HG03342 (cell line): ENCODE measurements at regions not wholly inside any gene's neighbourhood (a gene's known extent, or its start where the extent isn't known, plus 50 kb on each side); places are given as distances from the start of the nearest gene placed in this dataset.

Experiments
- ATAC-seq: cut with Tn5 transposase; IDR thresholded peaks from one replicate; pipeline ENCODE4 v1.9.1; 2021; ENCODE audit warnings: mild to moderate bottlenecking, moderate library complexity; ENCODE audit not compliant: unreplicated experiment

DNA sequence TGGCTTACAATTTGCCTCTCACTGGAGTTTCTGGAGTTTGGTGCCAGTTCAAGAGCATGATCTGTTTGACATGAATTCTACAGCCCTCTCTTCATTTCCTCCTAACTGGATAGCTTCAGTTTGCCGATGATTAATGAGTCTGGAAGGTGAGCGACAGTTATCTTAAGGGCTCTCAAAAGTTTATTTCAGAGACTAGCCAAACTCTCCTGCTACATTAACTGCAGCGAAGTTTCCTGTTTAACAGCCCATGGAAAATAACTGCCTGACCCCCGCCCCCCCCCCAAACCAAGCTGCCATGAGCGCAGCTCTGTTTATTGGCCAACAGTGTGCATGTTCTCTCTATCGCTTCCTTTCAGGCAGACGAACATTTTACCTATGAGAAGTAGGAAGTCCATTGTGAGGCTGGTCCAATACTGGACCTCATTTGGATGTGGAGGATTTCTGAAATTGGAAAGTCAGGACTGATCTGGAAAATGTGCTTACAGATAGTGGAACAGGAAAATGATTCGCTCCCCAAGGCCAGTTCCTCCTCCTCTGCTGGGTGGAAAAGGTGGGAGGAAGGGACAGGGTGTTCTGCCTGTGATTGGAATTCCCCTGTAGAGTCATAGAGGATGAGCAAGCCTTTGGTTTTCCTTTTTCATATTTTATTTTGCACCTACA is 522.2 kb upstream of the JAG1 start:
- ATAC-seq = no peak

DNA sequence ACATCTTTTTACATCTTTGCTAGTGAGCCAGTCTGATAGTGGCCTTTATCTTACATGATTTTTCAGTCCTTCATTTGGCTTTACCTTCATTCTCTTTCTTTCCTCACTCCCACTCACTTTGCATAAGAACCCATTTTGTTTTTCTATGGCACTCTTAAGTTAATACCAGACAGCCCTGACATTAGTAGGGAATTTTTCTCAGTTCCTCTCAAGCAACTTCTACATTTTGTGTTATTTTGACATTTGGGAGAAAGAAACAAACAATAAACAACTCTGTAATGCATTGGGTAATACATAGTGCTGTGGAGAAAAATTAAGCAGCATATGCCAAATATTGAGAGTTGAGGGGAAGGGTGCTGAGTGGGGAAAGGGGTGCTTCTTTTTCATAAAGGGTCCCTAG is 524.1 kb upstream of the JAG1 start:
- ATAC-seq = no peak

DNA sequence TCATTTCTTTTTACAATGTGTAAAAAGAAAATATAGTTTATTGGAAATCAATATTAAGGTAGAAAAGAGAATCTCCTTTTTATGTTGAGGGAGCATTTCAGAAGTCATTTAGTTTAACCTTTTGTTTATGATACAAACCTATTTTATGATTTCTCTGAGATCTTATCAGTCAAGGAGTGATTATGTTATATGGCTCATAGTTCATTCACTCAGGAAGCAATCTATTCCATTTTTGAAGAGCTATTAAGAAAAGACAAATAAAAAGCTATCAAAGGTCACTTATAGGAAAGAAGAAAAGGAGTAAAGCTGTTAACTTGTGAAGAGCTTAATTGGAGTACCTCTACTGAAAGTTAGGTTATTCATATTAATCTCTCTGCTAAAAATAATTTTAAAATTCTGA is 526.6 kb upstream of the JAG1 start:
- ATAC-seq = no peak

DNA sequence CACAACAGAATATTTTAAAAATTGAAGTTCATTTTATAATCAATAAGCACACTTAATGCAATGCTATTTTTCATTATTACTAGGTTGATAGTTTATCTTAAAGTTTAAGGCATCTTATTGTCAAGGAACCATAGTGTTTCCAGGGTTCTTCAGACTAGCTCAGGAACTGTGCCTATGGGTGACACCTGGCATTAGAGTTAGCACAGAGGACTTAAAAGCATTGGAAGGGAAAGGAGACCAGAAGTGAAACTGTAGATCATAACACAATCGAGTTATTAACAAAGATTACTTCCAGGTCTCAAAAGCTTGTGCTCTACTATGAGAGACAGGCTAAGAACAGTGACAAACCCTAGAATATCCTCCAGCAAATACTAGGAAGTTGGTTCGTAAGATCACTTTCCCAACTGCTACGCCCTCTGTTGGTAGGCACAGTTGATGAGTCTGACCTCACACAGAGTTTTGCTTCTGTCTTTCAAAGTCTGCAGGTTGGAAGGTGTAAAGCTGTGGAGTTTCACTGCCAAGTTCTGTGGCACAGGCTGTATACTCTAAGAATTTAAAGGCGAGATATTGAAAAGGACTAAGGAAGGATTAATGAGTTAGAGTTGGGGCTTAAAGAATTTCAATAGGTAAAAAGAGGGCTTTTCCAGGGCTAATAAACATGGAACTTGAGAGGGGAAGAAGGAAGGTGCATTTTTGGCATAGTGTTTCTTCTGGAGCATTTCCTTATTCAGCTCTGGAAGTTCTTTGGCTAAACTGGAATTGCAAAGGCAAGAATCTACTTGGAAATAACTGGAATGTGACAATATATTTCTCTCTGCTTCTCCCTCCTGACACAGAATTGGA is 531.3 kb upstream of the JAG1 start:
- peak; percentile 90 for ATAC-seq

DNA sequence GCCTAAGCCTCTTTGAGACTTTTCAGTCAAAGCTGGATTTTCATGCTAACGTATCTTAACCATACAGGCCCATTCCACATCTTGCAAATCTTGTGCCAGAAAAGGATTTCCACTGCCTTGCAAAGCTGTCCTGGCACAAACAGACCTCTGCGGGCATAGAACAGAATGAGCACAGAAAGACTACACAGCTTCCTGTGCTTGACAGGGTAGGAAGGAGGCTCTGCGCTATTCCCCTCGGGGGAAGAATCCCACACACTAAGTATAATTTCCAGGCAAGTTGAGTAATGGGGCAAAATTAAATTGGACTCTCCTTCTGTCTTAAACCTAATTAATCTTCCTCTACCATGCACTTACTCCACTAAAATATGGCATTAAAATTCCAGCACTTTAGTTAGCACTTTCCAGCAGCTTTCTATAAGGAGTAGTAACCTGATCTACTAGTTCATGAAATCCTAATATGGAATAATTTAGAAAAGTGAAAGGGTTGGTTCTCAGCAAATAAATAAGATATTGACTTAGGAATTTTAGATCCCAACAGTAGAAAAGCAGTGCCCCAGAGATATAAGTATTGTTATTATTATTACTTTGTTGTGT is 532.1 kb upstream of the JAG1 start:
- no peak for ATAC-seq

DNA sequence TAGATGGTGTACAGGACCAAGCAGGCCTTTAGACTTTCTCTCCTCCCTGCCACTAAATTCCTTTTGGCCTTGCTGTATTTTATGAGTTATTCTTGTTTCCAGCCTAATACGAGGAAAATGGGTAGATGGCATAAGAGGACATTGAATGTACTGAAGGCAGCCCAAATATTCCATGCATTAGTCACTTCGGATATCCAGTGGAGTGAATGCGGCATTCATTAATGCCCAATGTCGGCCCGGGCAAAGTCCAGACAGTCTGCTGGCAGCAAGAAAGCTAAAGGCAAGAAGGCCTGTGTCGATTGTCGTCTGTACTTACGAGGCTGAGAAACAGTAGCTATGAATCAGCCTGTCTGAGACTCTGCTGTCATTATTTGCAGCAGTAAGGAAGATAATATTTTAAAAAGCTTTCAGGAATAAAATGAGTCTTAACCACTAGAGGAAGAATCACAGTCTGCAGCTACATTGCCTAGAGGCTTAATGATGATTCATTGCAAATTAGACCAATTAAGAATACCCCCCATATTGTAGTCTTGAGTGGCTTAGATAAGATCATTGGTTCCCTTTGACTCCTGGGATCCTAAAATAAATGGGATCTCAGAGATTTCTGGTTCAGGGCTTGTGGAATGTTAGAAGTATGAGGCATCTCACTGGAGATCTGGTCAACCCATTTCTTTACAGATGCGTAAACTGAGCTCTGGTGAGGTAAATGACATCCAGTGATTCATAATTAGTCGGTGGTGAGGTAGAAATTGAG is 534.1 kb upstream of the JAG1 start:
- ATAC-seq = no peak

DNA sequence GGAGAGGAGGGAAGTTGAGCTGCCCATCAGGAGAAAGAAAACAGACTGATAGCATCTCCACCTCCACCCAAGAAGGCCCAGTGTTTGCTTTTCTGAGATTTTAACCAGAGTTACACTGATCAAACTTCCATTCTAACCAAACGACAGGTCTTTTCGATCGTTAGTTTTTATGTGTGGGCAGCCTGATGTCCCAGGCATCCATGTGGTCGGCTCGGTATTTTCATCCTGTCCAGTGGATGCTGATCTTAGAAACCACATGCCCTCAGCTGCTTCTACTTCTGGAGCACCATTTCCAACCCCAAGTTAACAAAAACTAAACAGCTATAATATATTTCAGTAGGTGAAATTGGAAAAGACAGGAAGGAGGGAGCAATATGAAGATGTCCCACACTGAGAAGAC is 536.8 kb upstream of the JAG1 start:
- ATAC-seq = no peak

DNA sequence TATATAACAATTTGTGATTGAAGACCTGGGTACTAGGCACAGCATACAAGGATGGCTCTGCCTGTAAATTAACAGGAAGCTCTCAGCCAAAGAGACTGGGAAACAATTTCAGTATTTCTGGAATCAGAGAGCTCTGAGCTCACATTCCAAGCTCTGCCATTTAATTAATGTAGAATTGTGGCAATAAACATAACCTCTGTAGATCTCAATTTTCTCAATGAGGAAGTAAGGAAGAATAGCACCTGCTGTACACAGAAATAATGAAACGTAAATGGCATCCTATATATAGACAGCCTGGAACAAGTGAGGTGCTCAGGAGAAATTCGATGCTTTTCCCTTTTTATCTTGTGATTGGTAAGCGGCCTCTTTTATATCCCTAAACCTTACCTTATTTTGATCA is 538.5 kb upstream of the JAG1 start:
- no peak for ATAC-seq

DNA sequence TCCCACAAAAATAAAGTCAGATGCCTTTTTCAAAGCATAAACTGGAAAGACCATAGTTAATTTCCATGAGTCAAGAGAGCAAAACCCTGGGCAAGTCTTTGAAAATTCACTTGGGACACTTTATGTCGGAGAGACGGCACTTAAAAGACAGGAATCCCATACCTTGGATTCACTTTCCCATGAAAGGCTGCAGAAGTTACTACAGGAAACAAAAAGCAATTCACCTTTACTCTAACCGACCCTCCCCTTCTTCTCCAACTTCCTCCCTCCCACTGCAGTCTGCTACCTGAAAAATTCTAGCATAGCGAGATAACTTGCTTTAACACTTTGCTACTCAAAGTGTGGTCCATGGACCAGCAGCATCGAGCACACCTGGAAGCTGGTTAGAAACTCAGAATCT is 539.1 kb upstream of the JAG1 start:
- ATAC-seq = no peak

DNA sequence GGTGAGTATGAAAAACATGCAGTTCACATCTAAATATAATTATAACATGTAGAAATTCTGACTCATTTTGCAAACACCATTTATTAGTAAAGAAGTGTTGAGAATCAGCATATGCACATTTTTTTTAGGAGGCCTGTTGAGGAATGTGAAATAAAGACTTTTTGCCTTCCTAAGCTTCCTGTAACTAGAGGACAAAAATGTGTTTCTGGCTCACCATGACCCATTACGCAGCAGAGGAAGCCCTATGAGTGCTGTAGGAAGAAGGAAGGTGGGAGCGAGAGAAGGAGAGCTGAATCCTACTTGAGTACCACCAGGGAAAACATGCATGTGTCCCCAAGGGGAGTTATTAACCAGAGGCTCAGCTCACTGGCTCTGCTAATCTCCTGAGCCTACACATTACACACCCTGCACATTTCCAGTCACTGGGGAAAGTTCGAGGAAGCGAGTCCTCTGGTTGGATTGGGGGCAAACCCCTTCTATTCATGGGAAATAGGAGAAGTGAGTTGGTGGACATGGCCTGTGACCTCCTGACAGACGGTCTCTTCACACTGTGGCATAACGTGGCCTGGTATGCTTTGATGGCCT is 540.5 kb upstream of the JAG1 start:
- ATAC-seq = no peak

DNA sequence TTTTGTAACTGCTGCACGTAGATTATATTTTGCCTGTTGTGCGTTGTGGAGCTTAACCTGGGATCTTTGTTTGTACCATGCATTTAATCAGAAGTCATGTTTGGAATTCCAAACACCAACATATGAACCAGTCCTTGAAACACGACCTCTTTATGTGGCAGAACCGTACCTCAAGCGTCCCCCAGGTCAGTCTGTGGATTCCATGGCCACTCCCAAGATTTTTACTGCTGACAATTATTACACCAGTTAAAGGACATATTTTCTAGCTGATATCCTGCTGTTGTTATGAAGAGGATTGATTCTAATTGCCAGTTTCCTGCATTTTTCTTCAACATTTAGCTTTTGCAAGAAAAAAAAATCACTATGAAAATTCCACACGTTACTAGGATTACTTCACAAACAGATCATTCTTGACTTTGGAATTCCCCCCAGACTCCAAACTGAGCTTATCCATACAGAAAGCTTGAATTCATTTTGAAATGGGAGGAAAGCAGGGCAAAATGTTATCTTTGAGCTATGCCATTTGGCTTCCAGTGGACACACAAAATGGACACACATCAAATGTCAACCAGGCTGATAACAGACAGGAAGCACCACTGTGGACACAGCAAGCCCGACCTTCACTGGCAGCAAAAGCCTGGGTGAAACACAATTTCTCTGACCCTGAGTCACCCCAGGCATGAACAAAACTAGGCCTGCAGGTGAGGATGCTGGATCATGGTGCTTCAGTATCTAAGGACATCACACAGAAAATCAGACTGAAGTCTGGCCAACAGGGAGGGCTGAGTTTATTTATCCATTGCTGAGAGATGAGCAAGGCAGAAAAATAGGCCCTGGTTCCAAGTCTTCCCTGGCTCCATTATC is 542.9 kb upstream of the JAG1 start:
- ATAC-seq = no peak

DNA sequence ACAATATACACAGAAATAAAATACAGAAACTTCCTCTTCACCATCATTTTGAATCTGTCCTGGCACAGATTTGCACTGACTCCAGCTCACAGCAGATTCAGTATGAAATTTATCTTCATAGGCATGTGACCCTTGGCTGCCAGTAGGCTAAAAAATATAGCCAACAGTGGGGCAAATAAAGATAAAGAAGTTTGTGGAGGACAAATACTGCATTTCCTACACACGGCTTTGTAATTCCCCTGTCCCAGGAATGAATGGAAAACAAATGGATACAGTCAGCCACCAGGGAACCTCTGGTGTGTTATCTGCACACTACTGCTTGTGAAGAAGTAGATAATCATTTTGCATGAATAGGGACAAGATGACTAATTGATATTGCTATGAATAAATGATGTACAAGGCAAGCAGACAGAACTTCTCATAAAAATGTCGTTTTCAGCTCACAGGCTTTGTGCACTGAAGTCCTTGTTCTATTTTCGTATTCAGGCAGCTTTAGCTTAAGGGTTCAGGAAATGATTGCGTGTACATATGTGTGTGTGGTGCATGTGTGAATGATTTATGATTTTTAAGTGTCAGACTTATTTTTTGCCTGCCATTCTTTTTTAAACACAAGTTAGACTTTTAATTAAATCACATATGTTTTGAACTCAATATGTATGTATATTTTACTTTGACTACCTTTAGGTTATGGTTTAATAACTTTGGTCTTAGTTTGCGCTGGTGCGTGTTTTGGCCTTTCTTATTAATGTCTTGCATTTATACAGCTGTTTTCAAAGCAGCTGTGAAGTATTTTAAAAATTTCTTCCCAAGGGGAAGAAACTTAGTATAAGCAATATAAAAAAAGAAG is 543.8 kb upstream of the JAG1 start:
- ATAC-seq = no peak

DNA sequence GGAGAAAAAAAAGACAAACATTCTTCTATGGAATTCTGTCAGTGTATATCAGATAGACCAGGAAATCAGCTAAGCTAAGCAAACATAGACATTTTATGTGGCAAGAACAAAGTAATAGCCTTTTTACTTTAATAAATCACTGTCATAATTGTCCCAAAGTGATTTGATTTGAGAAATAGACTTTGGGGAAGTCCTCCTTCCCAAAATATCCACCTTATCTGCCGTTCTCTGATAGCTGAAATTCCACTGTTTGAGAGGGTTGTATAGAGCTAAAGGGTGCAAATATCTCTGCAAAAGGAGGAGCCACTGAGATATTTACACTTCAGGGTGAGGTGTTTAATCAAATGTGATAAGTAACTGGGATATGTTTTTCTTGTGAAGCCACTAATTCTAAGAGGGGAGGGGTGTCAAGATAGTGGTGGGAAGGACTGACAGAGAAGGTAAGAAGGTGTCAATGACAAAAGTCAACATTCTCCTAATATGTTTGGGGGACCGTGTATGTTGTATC is 544.4 kb upstream of the JAG1 start:
- ATAC-seq = no peak

DNA sequence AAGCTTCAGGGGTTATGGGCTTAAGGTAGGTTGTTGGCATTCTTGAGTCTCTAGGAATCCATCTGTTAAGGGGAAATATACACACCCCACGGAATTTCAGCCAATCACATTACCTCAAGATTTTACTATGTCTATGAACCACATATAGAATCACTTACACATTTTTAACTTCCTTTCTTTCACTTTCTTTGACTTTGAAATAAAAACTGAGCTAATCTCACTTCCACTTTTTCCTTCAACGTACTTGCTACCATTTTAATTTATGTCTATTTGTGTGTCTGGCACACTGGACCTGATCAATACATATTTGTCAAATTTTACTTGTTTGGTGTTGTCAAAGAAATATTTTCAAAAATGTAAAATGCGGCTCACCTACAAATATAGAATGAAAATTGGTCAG is 545.4 kb upstream of the JAG1 start:
- peak; percentile 59 for ATAC-seq

DNA sequence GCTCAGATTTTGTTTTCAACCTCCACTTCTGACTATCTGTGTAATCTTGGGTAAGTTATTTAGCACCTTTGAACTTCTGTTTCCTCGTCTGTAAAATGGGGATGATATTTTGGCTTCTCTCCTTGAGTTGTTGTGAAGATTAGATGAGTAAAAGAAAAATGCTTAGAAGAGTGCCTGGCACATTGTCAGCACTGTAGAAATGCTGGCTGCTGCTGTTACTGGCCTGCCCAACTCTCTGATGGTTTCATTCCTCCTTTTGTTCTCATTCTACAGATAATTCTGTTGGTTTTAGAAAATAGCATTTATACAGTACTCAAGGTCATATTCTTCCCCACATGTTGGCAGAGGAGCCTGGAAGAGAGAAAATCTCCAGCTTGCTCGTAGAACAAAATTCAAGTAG is 547.2 kb upstream of the JAG1 start:
- ATAC-seq = no peak

DNA sequence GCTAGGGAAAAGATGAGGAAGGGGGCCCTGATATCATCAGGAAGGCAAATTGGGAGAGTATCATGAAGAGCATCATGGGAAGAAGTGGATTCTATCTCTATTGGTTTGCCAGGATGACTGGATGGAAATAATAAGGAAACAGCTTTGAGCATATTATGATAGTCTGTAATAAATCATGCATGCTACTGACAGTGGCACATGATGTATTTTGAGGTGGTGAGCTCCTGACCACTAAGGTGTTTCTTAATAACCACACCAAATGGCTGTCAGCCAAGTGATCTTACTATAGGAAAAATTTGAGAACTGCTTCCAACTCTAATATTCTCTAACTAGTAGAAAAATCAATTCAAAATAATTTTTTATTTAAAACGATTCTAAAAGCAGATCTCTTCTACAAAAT is 548.4 kb upstream of the JAG1 start:
- no peak for ATAC-seq

DNA sequence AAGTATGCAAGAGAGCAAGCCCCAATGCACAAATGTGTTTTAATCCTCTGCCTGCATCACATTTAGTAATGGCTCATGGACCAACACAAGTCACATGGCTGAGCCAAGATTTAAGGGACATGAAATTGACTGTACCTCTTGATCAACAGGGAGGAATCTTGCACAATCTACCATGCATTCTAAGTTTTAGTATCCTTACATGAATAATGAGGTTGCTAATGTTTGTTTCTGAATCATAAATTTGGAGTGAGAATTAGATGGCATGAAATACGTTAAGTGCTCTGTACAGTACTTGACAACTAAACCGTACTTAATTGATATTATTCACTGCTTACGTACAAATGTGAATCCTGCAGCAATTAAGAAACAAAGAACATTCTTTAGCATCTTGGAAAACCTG is 553.8 kb upstream of the JAG1 start:
- ATAC-seq = no peak

DNA sequence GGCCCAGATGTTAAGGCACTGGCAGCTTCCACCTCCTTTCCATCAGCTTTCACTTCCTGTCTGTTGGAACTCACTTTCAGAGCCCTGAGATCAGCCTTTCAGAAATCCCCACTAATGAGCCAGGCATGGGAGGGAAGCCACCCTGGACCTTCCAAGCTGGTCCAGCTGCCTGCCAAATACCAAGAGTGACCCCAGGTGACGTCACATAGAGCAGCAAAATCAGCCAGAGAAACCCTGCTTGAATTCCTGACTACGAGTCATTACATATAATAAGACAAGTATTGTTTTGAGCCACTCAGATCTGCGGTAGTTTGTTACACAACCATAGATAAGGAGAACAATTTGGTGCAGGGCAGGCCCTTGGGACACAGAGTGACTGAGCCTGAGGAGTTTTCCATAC is 556.0 kb upstream of the JAG1 start:
- no peak for ATAC-seq

DNA sequence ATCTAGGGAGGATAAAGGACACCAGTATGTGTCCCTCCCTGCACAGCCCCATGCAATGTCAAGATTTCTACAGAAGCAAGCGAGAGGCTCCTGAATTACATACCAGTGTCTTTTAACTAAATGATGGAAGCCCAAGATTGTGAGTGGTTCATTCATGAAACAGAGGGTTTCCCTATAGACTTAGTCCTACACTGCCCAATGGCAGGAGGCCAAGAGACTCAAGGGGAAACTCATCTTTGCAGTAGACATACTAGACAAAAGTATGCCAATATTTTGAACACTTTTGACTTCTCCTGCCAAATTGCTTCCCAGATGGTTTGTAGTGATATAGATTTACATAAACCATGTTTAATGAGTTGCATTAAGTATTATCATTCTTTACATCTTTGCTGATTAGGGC is 557.2 kb upstream of the JAG1 start:
- ATAC-seq = no peak
